Esophagus (tissue), 2 donors: ENCODE measurements at regions not wholly inside any gene's neighbourhood (a gene's known extent, or its start where the extent isn't known, plus 50 kb on each side); places are given as distances from the start of the nearest gene placed in this dataset.

Experiments
- H3K27ac ChIP-seq, 2 donors: one replicate each; pipeline ENCODE4 v1.5.1; 2013; ENCODE audit warnings: low read depth in 2 of 2, mild to moderate bottlenecking in 2 of 2, inconsistent platforms in 1 of 2, low read length in 1 of 2, moderate library complexity in 1 of 2
- H3K27me3 ChIP-seq, 2 donors: one replicate each; pipeline ENCODE4 v1.6.1; 2013; ENCODE audit warnings: low read length in 2 of 2, control low read depth in 1 of 2, mild to moderate bottlenecking in 1 of 2; ENCODE audit not compliant: insufficient read depth in 2 of 2, control insufficient read depth in 1 of 2
- H3K36me3 ChIP-seq, 2 donors: one replicate each; pipeline ENCODE4 v1.6.1; 2013; ENCODE audit warnings: low read length in 1 of 2; ENCODE audit not compliant: control insufficient read depth in 2 of 2, insufficient read depth in 2 of 2
- H3K4me1 ChIP-seq, 2 donors: one replicate each; pipeline ENCODE4 v1.6.1; 2013; ENCODE audit warnings: low read length in 1 of 2; ENCODE audit not compliant: control insufficient read depth in 2 of 2, insufficient read depth in 2 of 2
- H3K4me3 ChIP-seq, 2 donors: one replicate each; pipeline ENCODE4 v1.5.1; 2013; ENCODE audit warnings: low read length in 2 of 2, mild to moderate bottlenecking in 2 of 2, low read depth in 1 of 2, moderate library complexity in 1 of 2
- H3K9me3 ChIP-seq, 2 donors: one replicate each; pipeline ENCODE4 v1.6.1; 2013; ENCODE audit warnings: mild to moderate bottlenecking in 2 of 2, low read depth in 1 of 2, low read length in 1 of 2, moderate library complexity in 1 of 2; ENCODE audit not compliant: control insufficient read depth in 2 of 2, insufficient read depth in 1 of 2
- WGBS, 2 donors: extraction: QIAGEN DNeasy Blood & Tissue Kit; methylation state at CpG; one replicate each; pipeline ENCODE4 v1.1.7; 2013; 5-methylcytosine and 5-hydroxymethylcytosine counted together
- donor health status: healthy with polysubstance abuse.
- donor health status: Bipolar disorder and iron deficiency.

- no peaks in the 10 kb centered on the region for H3K27me3 ChIP-seq
- no peaks in the 10 kb centered on the region for H3K4me1 ChIP-seq
- no peaks in the 10 kb centered on the region for H3K36me3 ChIP-seq
- 48 to 60% methylated on average over 1 of the region's 1 CpG for WGBS, 2 donors
- no peak overlapping the region for H3K4me3 ChIP-seq
- no peak overlapping the region for H3K27ac ChIP-seq
- no peaks in the 10 kb centered on the region for H3K9me3 ChIP-seq
Measured at GRCh38 chr21:24123785-24124184, 1483.5 kb downstream of the MRPL39 start.

GRCh38 chr21:24118738-24119459, 1488.4 kb downstream of the MRPL39 start:
- Histone ChIP-seq H3K4me1 (no peaks in the 10 kb centered on the region), H3K27me3 (no peaks in the 10 kb centered on the region), H3K9me3 (no peaks in the 10 kb centered on the region), H3K36me3 (no peaks in the 10 kb centered on the region), H3K27ac (no peak overlapping the region), H3K4me3 (no peak overlapping the region)
- 75 to 76% methylated on average over 5 of the region's 5 CpGs for WGBS, 2 donors

GRCh38 chr21:24115141-24115540, 1492.1 kb downstream of the MRPL39 start:
- no peaks in the 10 kb centered on the region for H3K4me1 ChIP-seq
- no peak overlapping the region for H3K4me3 ChIP-seq
- no peaks in the 10 kb centered on the region for H3K36me3 ChIP-seq
- H3K27ac ChIP-seq = no peak overlapping the region
- H3K9me3 ChIP-seq = no peaks in the 10 kb centered on the region
- WGBS, 2 donors = 84 to 88% methylated on average over 2 of the region's 2 CpGs
- H3K27me3 ChIP-seq = no peaks in the 10 kb centered on the region

- H3K27me3 ChIP-seq = no peaks in the 10 kb centered on the region
- no peak overlapping the region for H3K27ac ChIP-seq
Measured at GRCh38 chr21:24112020-24112419, 1495.3 kb downstream of the MRPL39 start.

GRCh38 chr21:24110846-24111245, 1496.4 kb downstream of the MRPL39 start:
- Histone ChIP-seq H3K9me3 (no peaks in the 10 kb centered on the region), H3K4me3 (no peak overlapping the region), H3K36me3 (no peaks in the 10 kb centered on the region), H3K27ac (no peak overlapping the region), H3K27me3 (no peaks in the 10 kb centered on the region), H3K4me1 (no peaks in the 10 kb centered on the region)

More at GRCh38 chr21:24112020-24112419, 1495.3 kb downstream of the MRPL39 start:
- no peaks in the 10 kb centered on the region for H3K36me3 ChIP-seq
- H3K4me3 ChIP-seq = no peak overlapping the region
- H3K4me1 ChIP-seq = no peaks in the 10 kb centered on the region
- no peaks in the 10 kb centered on the region for H3K9me3 ChIP-seq
- 42 to 80% methylated on average over 5 of the region's 5 CpGs for WGBS, 2 donors

- Histone ChIP-seq H3K9me3 (no peaks in the 10 kb centered on the region), H3K27ac (no peak overlapping the region), H3K4me3 (no peak overlapping the region), H3K36me3 (no peaks in the 10 kb centered on the region), H3K4me1 (no peaks in the 10 kb centered on the region), H3K27me3 (no peaks in the 10 kb centered on the region)
- WGBS, 2 donors = 0% methylated on average over 1 of the region's 1 CpG
Measured at GRCh38 chr21:24097181-24097580, 1510.1 kb downstream of the MRPL39 start.

GRCh38 chr21:24096651-24097050, 1510.6 kb downstream of the MRPL39 start:
- no peaks in the 10 kb centered on the region for H3K27me3 ChIP-seq
- no peak overlapping the region for H3K27ac ChIP-seq
- no peaks in the 10 kb centered on the region for H3K9me3 ChIP-seq
- no peaks in the 10 kb centered on the region for H3K4me1 ChIP-seq
- no peak overlapping the region for H3K4me3 ChIP-seq
- no peaks in the 10 kb centered on the region for H3K36me3 ChIP-seq
- 81 to 90% methylated on average over 1 of the region's 1 CpG for WGBS, 2 donors

- H3K27me3 ChIP-seq = no peaks in the 10 kb centered on the region
- H3K36me3 ChIP-seq = no peaks in the 10 kb centered on the region
- H3K4me3 ChIP-seq = no peak overlapping the region
- H3K4me1 ChIP-seq = no peaks in the 10 kb centered on the region
- no peaks in the 10 kb centered on the region for H3K9me3 ChIP-seq
- H3K27ac ChIP-seq = no peak overlapping the region
Measured at GRCh38 chr21:24093032-24093431, 1514.2 kb downstream of the MRPL39 start.

- Histone ChIP-seq H3K9me3 (no peaks in the 10 kb centered on the region), H3K36me3 (no peaks in the 10 kb centered on the region), H3K4me3 (no peak overlapping the region), H3K27me3 (no peaks in the 10 kb centered on the region), H3K4me1 (no peaks in the 10 kb centered on the region), H3K27ac (no peak overlapping the region)
Measured at GRCh38 chr21:24076179-24076578, 1531.1 kb downstream of the MRPL39 start.

- 72 to 77% methylated on average over 3 of the region's 3 CpGs for WGBS, 2 donors
- Histone ChIP-seq H3K9me3 (no peaks in the 10 kb centered on the region), H3K4me3 (no peak overlapping the region), H3K36me3 (no peaks in the 10 kb centered on the region), H3K27me3 (no peaks in the 10 kb centered on the region), H3K27ac (no peak overlapping the region), H3K4me1 (no peaks in the 10 kb centered on the region)
Measured at GRCh38 chr21:24055696-24056095, 1551.6 kb downstream of the MRPL39 start.
